ENCODE measurements at regions not wholly inside any gene's neighbourhood (a gene's known extent, or its start where the extent isn't known, plus 50 kb on each side); places are given as distances from the start of the nearest gene placed in this dataset.

DNA sequence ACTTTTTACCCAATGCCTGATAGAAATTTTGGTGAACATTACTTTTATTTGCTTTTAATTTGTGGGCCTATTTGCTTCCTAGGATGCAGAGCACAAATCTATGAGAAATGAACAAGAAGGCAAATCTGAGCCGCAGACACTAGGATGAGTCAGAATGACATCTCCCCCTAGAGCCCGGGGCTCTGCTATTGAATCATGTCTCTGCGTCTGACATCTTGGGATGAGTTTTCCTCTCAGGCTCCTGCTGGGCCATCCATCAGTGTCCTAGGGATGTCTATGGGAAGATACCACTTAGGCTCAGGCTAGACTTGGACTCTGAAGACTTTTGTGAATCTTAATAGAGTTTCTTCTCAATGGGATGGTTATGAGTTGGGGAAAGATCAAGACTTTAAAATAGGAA lies 157.3 kb upstream of the MTPN start:
- DNase-seq (ENCODE audit: low read depth, low spot score): no peak
- ChIA-PET CTCF (interaction anchor here (1.0 kb wide), 2 partner anchors 18 to 20 kb away, joined by 3 to 5 read pairs; no protein-coding TSS in a partner anchor), POLR2A (no interaction called here)
- no peak overlapping the region for H3K4me3 ChIP-seq (ENCODE audit: low read depth, low read length)
- TF ChIP-seq, protein P1, sequence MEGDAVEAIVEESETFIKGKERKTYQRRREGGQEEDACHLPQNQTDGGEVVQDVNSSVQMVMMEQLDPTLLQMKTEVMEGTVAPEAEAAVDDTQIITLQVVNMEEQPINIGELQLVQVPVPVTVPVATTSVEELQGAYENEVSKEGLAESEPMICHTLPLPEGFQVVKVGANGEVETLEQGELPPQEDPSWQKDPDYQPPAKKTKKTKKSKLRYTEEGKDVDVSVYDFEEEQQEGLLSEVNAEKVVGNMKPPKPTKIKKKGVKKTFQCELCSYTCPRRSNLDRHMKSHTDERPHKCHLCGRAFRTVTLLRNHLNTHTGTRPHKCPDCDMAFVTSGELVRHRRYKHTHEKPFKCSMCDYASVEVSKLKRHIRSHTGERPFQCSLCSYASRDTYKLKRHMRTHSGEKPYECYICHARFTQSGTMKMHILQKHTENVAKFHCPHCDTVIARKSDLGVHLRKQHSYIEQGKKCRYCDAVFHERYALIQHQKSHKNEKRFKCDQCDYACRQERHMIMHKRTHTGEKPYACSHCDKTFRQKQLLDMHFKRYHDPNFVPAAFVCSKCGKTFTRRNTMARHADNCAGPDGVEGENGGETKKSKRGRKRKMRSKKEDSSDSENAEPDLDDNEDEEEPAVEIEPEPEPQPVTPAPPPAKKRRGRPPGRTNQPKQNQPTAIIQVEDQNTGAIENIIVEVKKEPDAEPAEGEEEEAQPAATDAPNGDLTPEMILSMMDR (IDR thresholded peaks at IDR 0.05; ENCODE audit: insufficient read depth, low read length, missing control alignments): no peak

DNA sequence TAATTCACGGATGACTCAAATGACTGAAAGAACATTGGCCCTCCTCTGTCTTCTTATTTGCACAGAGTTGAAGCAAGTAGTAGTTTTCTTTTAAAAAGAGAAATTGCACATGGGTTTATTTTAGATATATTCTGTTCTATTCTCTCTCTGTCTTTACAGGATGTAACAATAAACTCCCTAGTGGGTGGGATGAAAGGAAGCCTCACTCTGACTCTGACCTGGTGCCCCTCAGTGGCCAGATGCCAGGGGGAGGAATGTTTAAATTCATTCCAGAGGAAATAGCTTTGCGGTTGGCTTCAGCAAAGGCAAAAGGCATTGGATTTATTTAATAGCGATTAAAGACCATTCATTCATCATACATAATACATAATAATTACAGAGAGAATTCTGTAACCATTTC lies 156.4 kb upstream of the MTPN start:
- H3K4me3 ChIP-seq (ENCODE audit: low read depth, low read length): no peak overlapping the region
- no peak for DNase-seq (ENCODE audit: low read depth, low spot score)
- ChIA-PET CTCF (interaction anchor here (1.0 kb wide), 1 partner anchor 17 kb away, joined by 3 read pairs; no protein-coding TSS in a partner anchor), POLR2A (no interaction called here)
- TF ChIP-seq, protein P1 (IDR thresholded peaks at IDR 0.05; ENCODE audit: insufficient read depth, low read length, missing control alignments): no peak

DNA sequence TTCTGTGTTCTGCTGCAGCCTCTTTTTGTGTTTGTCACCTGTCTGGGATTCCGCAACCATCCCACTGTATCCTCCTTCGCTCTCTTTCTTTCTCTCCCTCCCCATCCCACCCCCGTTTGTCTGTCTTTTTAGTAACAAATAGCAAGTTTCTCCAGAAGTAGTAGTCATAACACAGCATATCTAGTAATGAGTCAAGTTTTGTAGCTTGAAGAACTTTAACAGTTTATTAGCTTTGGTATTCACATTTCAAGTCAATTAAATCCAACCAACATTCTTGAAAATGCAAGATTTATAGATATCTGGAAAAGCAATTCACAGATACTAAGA lies 154.1 kb upstream of the MTPN start:
- TF ChIP-seq, protein P1 (IDR thresholded peaks at IDR 0.05; ENCODE audit: insufficient read depth, low read length, missing control alignments): no peak
- CTCF ChIA-PET: interaction anchor here (1.3 kb wide), 1 partner anchor 16 kb away, joined by 4 read pairs; no protein-coding TSS in a partner anchor
- POLR2A ChIA-PET: interaction anchor here (0.7 kb wide), 1 partner anchor 529 kb away, joined by 4 read pairs; no protein-coding TSS in a partner anchor
- DNase-seq (ENCODE audit: low read depth, low spot score): no peak
- no peak overlapping the region for H3K4me3 ChIP-seq (ENCODE audit: low read depth, low read length)

DNA sequence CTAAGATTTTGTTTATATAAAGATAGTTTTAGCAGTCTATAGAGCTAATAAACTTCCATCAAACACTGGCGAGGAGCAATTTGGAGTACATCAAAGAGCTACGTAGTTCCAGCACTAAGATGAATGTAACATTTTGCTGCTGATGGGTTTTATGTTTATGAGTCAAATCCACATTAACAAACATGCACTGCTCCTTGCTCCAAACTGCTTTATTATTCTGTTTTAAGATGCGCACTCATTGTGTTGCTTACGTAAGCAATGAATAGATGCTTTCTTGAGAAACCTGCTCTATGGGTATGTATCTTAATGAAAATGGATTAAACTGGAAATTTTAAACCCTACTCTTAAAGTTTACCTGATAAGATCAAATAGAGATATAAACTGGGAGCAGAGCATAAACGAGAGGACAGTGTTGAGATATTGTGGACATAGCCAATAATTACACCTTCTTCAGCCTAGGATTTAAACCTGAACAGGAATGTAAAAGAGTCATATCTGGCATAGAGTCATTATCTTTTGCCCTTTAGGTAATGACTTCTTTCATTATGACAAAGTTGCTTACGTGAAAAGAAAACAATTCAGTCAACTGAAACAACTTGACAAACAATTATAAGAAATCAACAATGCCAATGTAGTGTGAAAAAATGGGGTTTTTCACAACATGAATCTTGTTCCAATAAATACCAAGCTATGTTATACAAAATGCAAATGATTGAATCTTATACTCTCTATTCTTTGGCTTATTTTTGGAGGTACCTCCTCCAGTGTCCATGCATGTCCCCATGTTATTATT lies 153.5 kb upstream of the MTPN start:
- POLR2A ChIA-PET: interaction anchor here (0.7 kb wide), 1 partner anchor 530 kb away, joined by 4 read pairs; no protein-coding TSS in a partner anchor
- CTCF ChIA-PET: no interaction called here
- TF ChIP-seq, protein P1 (IDR thresholded peaks at IDR 0.05; ENCODE audit: insufficient read depth, low read length, missing control alignments): no peak
- no peak overlapping the region for H3K4me3 ChIP-seq (ENCODE audit: low read depth, low read length)
- no peak for DNase-seq (ENCODE audit: low read depth, low spot score)

DNA sequence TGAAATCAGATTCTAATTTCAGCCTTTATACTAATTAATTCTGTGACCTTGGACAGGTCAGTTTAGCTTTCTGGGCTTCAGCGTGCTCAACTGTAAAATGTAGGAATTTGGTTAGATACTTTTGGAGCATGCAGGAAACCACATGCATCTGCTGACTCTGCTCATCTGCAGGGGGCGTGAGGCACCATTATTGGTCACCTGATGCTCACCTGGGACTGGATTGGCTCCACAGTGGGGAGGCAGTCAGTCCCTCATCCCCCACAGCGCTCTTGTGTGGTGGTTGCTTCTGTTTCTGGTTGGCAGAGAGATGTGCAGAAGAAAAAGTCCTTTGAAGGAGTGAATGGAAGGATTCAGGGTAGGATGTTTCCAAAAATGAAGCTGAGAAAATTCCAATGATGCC lies 150.9 kb upstream of the MTPN start:
- H3K4me3 ChIP-seq (ENCODE audit: low read depth, low read length): no peak overlapping the region
- ChIA-PET POLR2A (no interaction called here), CTCF (interaction anchor here (4.5 kb wide), 1 partner anchor 12 kb away, joined by 19 read pairs; no protein-coding TSS in a partner anchor)
- TF ChIP-seq, protein P1 (IDR thresholded peaks at IDR 0.05; ENCODE audit: insufficient read depth, low read length, missing control alignments): no peak
- no peak for DNase-seq (ENCODE audit: low read depth, low spot score)

DNA sequence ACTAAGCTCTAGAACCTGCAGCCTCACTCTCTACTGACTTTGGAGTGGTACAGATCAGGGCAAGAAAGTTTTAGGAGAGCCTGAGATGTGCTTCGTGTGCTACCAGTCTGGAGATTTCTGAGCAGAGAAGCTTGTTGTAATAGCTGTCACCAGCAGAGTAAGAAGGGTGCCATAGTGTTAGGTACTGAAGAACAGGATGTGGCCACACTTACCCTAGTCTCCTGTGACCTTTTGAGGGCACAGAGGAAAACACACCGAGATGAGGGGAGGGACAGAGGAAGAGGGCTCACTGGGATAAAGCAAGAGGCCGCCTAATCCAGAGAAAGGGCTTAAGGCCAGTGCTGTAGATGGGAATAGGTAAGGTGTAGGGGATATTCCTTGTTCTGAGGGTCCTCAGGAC lies 146.2 kb upstream of the MTPN start:
- no peak overlapping the region for H3K4me3 ChIP-seq (ENCODE audit: low read depth, low read length)
- CTCF ChIA-PET: interaction anchor here (4.5 kb wide), 1 partner anchor 8 kb away, joined by 19 read pairs; no protein-coding TSS in a partner anchor
- DNase-seq (ENCODE audit: low read depth, low spot score): no peak
- TF ChIP-seq, protein P1 (IDR thresholded peaks at IDR 0.05; ENCODE audit: insufficient read depth, low read length, missing control alignments): no peak
- POLR2A ChIA-PET: no interaction called here
